SK-N-SH treated with all-trans-retinoic acid at 6 μM for 48 hours (cell line): ENCODE measurements at regions not wholly inside any gene's neighbourhood (a gene's known extent, or its start where the extent isn't known, plus 50 kb on each side); places are given as distances from the start of the nearest gene placed in this dataset.

Experiments used
- ATAC-seq: fragments of 200-7000 bp; cut with Tn5 transposase; 3 replicates; pipeline ENCODE4 v1.9.1; 2020; ENCODE audit warnings: mild to moderate bottlenecking, moderate library complexity
- BACH2 ChIP-seq: fragments of 250-450 bp; sonication (Bioruptor Pico); IDR thresholded peaks from 2 replicates; pipeline ENCODE4 v1.9.0; 2021; ENCODE audit warnings: mild to moderate bottlenecking, borderline replicate concordance
- CREB5 ChIP-seq: fragments of 250-450 bp; sonication (Bioruptor Pico); IDR thresholded peaks from 2 replicates; pipeline ENCODE4 v1.5.1; 2020; ENCODE audit warnings: low read depth, mild to moderate bottlenecking, moderate library complexity
- CSDC2 ChIP-seq: fragments of 250-450 bp; sonication (Bioruptor Pico); IDR thresholded peaks from 2 replicates; pipeline ENCODE4 v1.5.0; 2020; ENCODE audit warnings: mild to moderate bottlenecking, moderate library complexity
- CSRNP3 ChIP-seq: fragments of 250-450 bp; sonication (Bioruptor Pico); IDR thresholded peaks from 2 replicates; pipeline ENCODE4 v1.5.1; 2021; ENCODE audit warnings: mild to moderate bottlenecking, moderate library complexity
- ESRRG ChIP-seq: fragments of 250-450 bp; sonication (Bioruptor Pico); IDR thresholded peaks from 2 replicates; pipeline ENCODE4 v1.6.1; 2021; ENCODE audit warnings: mild to moderate bottlenecking
- GLIS3 ChIP-seq: fragments of 250-450 bp; sonication (Bioruptor Pico); IDR thresholded peaks from 2 replicates; pipeline ENCODE4 v1.5.0; 2020; ENCODE audit warnings: mild to moderate bottlenecking, moderate library complexity
- ISL1 ChIP-seq: fragments of 250-450 bp; sonication (Bioruptor Pico); IDR thresholded peaks from 2 replicates; pipeline ENCODE4 v2.1.2; 2022; ENCODE audit warnings: mild to moderate bottlenecking, moderate library complexity
- OSR1 ChIP-seq: fragments of 250-450 bp; sonication (Bioruptor Pico); IDR thresholded peaks from 2 replicates; pipeline ENCODE4 v1.8.0; 2022; ENCODE audit warnings: moderate library complexity, mild to moderate bottlenecking, inconsistent platforms
- POU6F1 ChIP-seq: fragments of 250-450 bp; sonication (Bioruptor Pico); IDR thresholded peaks from 2 replicates; pipeline ENCODE4 v1.8.0; 2021; ENCODE audit warnings: low read depth, mild to moderate bottlenecking, moderate library complexity, borderline replicate concordance
- PPARA ChIP-seq: fragments of 250-450 bp; sonication (Bioruptor Pico); IDR thresholded peaks from 2 replicates; pipeline ENCODE4 v1.5.0; 2020; ENCODE audit warnings: mild to moderate bottlenecking, borderline replicate concordance
- SNAI2 ChIP-seq: fragments of 250-450 bp; sonication (Bioruptor Pico); IDR thresholded peaks from 2 replicates; pipeline ENCODE4 v1.5.0; 2020; ENCODE audit warnings: mild to moderate bottlenecking, moderate library complexity
- TCF4 ChIP-seq: fragments of 250-450 bp; sonication (Bioruptor Pico); IDR thresholded peaks from 2 replicates; pipeline ENCODE4 v1.8.0; 2021; ENCODE audit warnings: mild to moderate bottlenecking, moderate library complexity, borderline replicate concordance
- TOX ChIP-seq: fragments of 250-450 bp; sonication (Bioruptor Pico); IDR thresholded peaks from 2 replicates; pipeline ENCODE4 v1.8.0; 2021; ENCODE audit warnings: mild to moderate bottlenecking, moderate library complexity, borderline replicate concordance
- TSHZ2 ChIP-seq: fragments of 250-450 bp; sonication (Bioruptor Pico); IDR thresholded peaks from 2 replicates; pipeline ENCODE4 v1.5.0; 2020; ENCODE audit warnings: mild to moderate bottlenecking, moderate library complexity
- ZC3H10 ChIP-seq: fragments of 250-450 bp; sonication (Bioruptor Pico); IDR thresholded peaks from 2 replicates; pipeline ENCODE4 v1.5.1; 2021; ENCODE audit warnings: mild to moderate bottlenecking, moderate library complexity
- ZFP3 ChIP-seq: fragments of 250-450 bp; sonication (Bioruptor Pico); IDR thresholded peaks from 2 replicates; pipeline ENCODE4 v1.5.0; 2020; ENCODE audit warnings: mild to moderate bottlenecking, moderate library complexity
- ZFP30 ChIP-seq: fragments of 450-650 bp; formaldehyde crosslinking; IDR thresholded peaks from 2 replicates; pipeline ENCODE4 v1.5.0; 2022; ENCODE audit warnings: mild to moderate bottlenecking, moderate library complexity
- ZNF8 ChIP-seq: fragments of 450-650 bp; formaldehyde crosslinking; IDR thresholded peaks from 2 replicates; pipeline ENCODE4 v1.5.0; 2020; ENCODE audit warnings: mild to moderate bottlenecking, moderate library complexity
- TF ChIP-seq, protein P1 (sequence below): fragments of 250-450 bp; sonication (Bioruptor Pico); IDR thresholded peaks from 2 replicates; pipeline ENCODE4 v1.8.0; 2020; ENCODE audit warnings: mild to moderate bottlenecking, moderate library complexity, borderline replicate concordance

DNA sequence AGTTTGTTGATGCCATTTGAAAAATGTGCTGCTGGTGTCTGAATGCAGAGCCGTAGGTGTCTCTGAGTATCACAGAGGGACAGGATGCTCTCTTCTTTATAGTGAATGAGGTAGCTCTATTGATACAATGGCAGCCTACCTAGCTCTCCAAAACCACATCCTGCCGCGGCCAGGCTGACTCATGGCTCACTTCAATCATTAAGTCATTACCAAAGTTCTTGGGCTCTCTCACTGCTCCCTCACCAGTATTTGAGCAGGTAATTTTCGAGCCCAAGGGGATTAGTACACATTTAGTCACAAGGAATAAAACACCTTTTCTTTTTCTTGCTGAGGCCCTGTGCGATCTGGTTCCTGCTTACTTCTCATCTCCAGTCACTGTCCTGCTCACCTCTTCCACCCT lies 509.0 kb upstream of the LARGE1 start:
- TF ChIP-seq ESRRG (CRISPR knock-in tag) (no peak), TCF4 (CRISPR knock-in tag) (no peak), ISL1 (no peak), OSR1 (CRISPR knock-in tag) (no peak), ZFP30 (CRISPR knock-in tag) (no peak), ZC3H10 (no peak), POU6F1 (CRISPR knock-in tag) (no peak), CREB5 (no peak), CSDC2 (CRISPR knock-in tag) (no peak), CSRNP3 (CRISPR knock-in tag) (no peak), TSHZ2 (CRISPR knock-in tag) (no peak), TOX (no peak), SNAI2 (no peak), ZFP3 (CRISPR knock-in tag) (no peak), GLIS3 (CRISPR knock-in tag) (no peak), PPARA (CRISPR knock-in tag) (no peak), BACH2 (CRISPR knock-in tag) (no peak)
- TF ChIP-seq, protein P1, sequence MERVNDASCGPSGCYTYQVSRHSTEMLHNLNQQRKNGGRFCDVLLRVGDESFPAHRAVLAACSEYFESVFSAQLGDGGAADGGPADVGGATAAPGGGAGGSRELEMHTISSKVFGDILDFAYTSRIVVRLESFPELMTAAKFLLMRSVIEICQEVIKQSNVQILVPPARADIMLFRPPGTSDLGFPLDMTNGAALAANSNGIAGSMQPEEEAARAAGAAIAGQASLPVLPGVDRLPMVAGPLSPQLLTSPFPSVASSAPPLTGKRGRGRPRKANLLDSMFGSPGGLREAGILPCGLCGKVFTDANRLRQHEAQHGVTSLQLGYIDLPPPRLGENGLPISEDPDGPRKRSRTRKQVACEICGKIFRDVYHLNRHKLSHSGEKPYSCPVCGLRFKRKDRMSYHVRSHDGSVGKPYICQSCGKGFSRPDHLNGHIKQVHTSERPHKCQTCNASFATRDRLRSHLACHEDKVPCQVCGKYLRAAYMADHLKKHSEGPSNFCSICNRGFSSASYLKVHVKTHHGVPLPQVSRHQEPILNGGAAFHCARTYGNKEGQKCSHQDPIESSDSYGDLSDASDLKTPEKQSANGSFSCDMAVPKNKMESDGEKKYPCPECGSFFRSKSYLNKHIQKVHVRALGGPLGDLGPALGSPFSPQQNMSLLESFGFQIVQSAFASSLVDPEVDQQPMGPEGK: no peak
- no peak for ATAC-seq

GRCh38 chr22:34430386-34430785 lies 510.1 kb upstream of the LARGE1 start:
- no peak for ATAC-seq
- TF ChIP-seq ZC3H10 (no peak), OSR1 (CRISPR knock-in tag) (no peak), TSHZ2 (CRISPR knock-in tag) (no peak), ZNF8 (CRISPR knock-in tag) (no peak)
- TF ChIP-seq, protein P1: no peak
